ENCODE measurements at regions not wholly inside any gene's neighbourhood (a gene's known extent, or its start where the extent isn't known, plus 50 kb on each side); places are given as distances from the start of the nearest gene placed in this dataset.

GRCh38 chr19:27925202-27925601 is 1287.7 kb downstream of the UQCRFS1 start:
- TF ChIP-seq CTCF (conservative IDR thresholded peaks at IDR 0.05; ENCODE audit: low read depth, low read length) (no peak), EZH2 (IDR thresholded peaks at IDR 0.05; ENCODE audit: borderline replicate concordance, low read depth, low read length, poor library complexity, severe bottlenecking) (no peak)
